HG02588 (cell line): ENCODE measurements at regions not wholly inside any gene's neighbourhood (a gene's known extent, or its start where the extent isn't known, plus 50 kb on each side); places are given as distances from the start of the nearest gene placed in this dataset.
"Not testable (repeated sequence)": the region's sequence is repeated elsewhere in the genome, so short reads cannot be mapped to it uniquely, and the experiment has no call there.

ENCODE experiments used
- ATAC-seq: cut with Tn5 transposase; IDR thresholded peaks from one replicate; pipeline ENCODE4 v1.9.1; 2021; ENCODE audit warnings: mild to moderate bottlenecking, moderate library complexity; ENCODE audit not compliant: unreplicated experiment

- ATAC-seq, result no peak
Observed at GRCh38 chr13:79933389-79933788, 407.5 kb downstream of the SPRY2 start.

DNA sequence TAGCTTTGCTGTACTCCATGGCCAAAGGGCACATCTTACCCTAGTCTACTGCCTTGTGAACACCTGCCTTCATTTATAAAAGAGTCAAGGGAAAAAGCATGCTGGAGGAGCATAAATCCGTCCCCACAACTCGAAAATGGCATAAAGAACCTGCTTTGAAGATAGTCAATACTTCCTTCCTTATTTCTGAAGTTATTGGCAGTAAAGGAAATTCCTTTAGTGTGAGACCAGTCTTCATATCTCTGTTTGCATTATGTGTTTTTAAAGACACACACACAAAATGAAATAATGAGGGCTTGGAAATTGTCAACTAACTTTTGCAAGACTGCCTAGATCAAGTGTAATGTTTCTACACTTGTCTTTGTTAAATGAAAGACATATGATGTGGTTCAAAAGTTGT is 408.4 kb downstream of the SPRY2 start:
- no peak for ATAC-seq

DNA sequence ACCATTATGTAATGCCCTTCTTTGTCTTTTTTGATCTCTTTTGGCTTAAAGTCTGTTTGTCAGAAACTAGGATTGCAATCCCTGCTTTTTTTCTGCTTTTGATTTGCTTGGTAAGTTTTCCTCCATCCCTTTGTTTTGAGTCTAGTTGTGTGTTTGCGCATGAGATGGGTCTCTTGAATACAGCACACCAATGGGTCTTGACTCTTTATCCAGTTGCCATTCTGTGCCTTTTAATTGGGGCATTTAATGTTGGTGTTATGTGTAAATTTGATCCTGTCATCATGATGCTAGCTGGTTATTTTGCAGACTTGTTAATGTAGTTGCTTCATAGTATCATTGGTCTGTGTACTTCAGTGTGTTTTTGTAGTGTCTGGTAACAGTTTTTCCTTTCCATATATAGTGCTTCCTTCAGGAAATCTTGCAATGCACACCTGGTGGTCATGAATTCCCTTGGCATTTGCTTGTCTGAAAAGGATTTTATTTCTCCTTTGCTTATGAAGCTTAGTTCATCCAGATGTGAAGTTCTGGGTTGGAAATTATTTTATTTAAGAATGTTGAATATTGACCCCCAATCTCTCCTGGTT is 416.9 kb downstream of the SPRY2 start:
- not testable (repeated sequence) for ATAC-seq

DNA sequence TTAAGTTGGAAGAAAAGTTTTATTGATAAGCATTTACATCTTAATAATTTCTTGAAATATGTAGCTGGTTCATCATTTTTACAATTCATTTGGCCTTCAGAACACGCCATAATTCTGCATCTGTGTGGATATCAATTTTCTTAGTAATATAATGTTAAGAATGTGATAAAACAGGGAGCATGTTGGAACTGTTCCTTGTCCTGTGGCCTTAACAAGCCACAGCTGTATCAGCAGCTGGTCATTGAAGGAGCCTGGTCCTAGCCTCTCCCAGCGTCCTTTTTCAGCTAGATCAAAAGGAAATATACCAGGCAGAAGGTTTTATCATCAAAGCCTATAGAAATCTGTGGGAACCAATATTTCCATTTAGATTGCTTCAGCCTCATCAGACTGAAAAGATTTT is 421.8 kb downstream of the SPRY2 start:
- no peak for ATAC-seq

DNA sequence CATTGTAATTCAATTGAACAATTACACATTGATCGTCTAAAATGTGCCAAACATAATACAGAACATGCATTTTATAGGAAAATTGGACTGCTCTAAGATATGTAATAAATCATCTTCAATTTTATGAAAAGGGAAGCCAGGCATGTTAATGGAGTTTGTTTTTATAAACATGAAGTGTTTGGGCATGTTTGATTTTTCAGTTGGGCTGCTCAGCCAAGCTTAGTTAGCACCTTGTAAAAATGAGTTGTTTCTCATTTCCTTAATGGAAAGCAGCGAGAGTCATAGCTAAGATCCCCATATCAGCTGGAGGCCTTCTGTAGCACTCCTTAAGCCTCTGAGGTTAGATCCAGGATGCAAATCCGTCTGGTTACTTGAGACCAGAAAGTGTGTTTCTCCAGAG is 422.3 kb downstream of the SPRY2 start:
- no peak for ATAC-seq

GRCh38 chr13:79917628-79918027 is 423.3 kb downstream of the SPRY2 start:
- no peak for ATAC-seq

DNA sequence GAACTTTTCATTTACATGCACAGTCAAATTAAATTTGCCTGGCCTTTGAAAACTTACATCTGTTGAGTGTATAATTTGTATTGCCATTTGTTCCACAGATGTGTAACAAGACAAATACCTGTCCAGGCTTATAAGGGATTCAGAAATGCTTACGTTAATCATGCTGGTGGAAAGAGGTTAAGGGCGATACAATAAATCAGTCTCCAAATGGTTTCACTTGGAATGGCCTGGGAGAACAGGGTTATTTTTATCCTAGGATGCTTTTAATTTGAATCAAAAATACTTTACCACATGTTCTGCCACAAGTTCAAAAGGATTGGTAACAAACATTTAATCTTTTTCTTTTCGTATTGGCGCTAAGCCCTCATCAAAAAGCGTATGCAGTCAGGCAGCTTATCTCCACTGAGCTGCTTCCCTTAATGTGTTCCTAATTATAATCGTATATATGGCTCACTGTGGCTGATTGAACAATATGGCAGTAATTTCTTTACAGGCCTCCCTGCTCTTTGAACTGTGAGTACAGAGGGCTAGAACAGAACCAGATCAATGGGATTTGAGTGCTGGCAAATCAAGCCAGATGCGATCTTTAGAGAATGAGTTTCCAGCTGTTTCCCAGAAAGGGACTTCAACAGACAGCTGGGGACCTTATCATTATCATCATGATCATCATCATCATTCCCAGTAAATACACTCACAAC is 425.7 kb downstream of the SPRY2 start:
- ATAC-seq, result no peak

DNA sequence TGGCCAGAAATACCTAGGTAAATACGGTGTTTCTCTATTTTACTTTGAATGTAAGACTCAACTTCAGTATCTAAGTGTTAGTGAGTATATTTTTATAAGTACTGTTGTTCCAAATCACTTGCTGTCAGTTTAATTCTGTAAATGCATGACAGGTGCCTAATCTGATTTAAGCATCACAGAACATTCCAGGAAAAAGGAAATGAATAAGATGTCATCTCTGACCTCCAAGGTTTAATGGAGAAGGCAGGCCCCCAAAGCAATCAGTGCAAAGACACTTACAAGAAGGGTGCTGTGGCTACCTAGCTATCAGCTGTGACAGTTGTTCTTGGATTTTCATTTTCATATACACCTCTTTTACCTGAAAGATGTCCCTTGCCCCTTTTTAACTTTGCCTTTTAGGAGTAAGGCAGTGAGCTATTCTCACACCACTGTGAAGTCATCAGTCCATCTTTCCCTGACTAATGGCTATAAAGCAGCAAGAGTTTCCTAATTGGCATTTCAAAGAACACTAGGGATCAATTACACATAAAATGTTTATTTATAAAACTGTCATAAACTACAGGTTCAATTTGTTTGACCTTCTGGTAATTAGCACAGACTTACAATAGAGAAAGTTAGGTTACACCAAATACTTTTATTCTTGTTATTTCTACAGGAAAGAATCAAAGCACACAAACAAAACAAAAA is 427.6 kb downstream of the SPRY2 start:
- no peak for ATAC-seq

- ATAC-seq, result no peak
Observed at GRCh38 chr13:79912403-79912802, 428.5 kb downstream of the SPRY2 start.

GRCh38 chr13:79910875-79911540 is 429.9 kb downstream of the SPRY2 start:
- ATAC-seq, result no peak

- no peak for ATAC-seq
Observed at GRCh38 chr13:79909644-79910043, 428.7 kb downstream of the NDFIP2 start.

GRCh38 chr13:79908381-79908780 is 427.4 kb downstream of the NDFIP2 start:
- no peak for ATAC-seq

DNA sequence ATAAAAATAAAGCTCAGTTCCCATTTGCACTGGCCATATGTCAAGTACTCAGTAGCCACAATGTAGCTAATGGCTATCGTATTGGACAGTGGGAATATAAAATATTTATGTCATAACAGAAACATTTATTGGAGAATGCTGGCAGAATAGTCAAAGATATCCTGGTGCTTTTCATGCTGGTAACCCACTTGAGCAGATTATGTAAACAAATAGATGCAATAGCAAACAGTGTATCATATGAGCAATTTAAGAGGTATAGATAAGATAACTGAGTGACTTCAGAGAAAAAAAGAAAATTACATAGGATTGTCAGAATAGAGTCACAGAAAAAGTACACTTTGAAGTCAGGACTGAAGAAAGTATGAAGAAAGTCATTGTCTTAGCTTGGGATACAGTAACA is 426.6 kb downstream of the NDFIP2 start:
- no peak for ATAC-seq

DNA sequence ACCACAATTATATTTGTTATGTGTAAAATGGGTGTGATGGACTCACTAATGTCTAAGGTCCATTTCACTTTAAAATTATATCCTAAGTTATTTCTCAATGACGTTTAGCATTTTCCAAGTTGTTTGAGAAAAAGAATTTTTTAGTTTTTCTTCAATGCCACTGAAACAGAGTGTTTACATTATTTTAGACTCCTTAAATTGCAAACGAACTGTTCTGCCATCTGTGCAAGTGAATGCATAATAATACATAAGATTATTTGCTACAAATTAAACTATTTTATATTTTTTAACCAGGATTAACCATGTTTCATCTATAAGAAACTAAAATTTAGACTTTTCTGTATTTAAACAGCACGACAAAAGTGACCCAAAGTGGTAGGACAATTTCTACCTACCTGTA is 425.4 kb downstream of the NDFIP2 start:
- ATAC-seq, result no peak

GRCh38 chr13:79905018-79905417 is 424.1 kb downstream of the NDFIP2 start:
- ATAC-seq, result no peak

- ATAC-seq, result no peak
Observed at GRCh38 chr13:79904581-79904980, 423.6 kb downstream of the NDFIP2 start.

DNA sequence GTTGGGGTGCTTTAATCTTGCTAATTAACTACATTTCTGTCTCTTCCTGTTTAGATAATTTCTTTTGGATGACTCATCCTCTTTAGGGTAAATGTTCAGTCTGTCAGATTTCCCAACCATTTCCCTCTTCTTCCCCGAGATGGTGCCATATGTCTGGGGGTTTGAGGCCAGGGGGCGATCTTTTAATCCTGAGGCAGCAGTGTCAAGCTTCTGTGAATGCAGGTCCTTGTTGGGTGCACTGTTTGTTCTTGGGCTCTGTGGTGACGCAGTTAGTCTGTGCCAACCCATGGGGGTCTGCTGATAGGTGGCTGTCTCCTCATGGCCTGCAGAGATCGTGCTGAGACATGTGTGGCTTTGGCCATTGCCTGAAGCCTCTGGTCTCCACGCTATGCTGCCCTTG is 420.4 kb downstream of the NDFIP2 start:
- no peak for ATAC-seq

DNA sequence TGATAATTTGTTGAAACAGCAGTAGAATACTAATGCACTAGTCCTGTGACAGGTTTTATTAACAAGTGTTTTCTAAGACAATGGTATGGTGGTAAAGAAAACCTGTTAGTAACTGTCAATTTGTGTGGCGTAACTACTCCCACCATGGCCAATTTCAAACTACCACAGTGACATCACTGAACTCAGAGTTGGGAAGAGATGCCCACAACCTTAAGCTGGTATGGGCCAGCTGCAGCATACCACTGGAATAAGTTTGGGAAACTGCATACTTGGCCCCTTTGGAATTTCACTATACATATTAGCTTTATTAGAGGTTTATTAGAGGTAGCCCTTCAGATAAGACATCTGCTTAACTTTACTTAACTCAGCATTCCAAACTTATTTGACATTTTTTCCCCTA is 419.4 kb downstream of the NDFIP2 start:
- no peak for ATAC-seq

DNA sequence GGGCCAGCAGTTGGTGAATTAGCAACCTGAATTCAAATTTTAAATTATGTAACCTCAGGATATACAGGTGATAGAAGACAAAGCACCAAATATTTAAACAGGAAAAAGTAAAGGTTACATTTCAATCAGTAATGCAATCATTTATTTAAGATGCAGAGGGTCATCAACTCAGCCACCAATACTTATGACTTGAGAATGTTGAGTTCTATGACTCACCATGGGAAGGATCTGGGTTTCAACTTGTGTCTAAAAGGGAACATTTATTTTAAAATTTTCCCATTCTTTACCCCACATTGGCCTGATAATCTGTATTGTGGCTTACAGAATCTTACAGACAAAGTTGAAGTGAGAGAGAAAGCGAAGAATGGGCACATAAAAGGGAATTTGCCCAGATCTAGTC is 418.0 kb downstream of the NDFIP2 start:
- no peak for ATAC-seq

- ATAC-seq, result no peak
Observed at GRCh38 chr13:79898202-79898826, 417.4 kb downstream of the NDFIP2 start.

DNA sequence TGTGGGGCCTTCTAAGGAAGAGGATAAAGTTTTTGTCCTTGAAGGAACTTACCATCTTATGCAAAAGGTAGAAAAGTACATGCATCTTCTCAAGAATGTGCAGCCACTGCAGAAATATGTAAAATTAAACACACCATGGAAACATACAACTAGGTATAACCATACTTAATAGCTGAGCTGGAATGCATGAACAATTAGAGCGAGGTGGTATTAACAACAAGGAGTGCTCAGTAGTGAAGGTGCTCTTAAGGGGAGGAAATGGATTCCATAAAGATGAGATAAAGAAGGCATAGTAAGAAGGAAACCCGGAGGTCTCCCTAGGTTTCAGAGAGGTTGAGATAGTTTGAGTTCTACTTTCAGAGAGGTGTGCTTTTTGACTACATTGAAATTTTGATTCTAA is 415.9 kb downstream of the NDFIP2 start:
- no peak for ATAC-seq
